HCT116 (cell line): ENCODE measurements at regions not wholly inside any gene's neighbourhood (a gene's known extent, or its start where the extent isn't known, plus 50 kb on each side); places are given as distances from the start of the nearest gene placed in this dataset.

ENCODE experiments used
- ATAC-seq: fragments of 200-7000 bp; cut with Tn5 transposase; 2 replicates; pipeline ENCODE4 v1.9.1; 2020; ENCODE audit warnings: mild to moderate bottlenecking, moderate library complexity
- BruUV-seq: library from RNA; stranded (reverse); fragments of 400-500 nt; replicated peaks from 2 replicates; lab custom pipeline; 2021; lab: Mats Ljungman, UMichigan
- CTCF ChIA-PET: fragments of 300-600 bp; sonication (Branson Sonifier 250); formaldehyde crosslinking; loops from one replicate; lab custom pipeline; 2021; ENCODE audit warnings: antibody characterized with exemption; lab: Charles Lee
- POLR2A ChIA-PET: fragments of 300-600, 350-600 bp; sonication (Branson Sonifier 250); formaldehyde crosslinking; loops from one replicate; lab custom pipeline; 2021; ENCODE audit warnings: antibody characterized with exemption; lab: Charles Lee
- RAD21 ChIA-PET, 2 experiments: fragments of 300-600 bp; sonication (Branson Sonifier 250); formaldehyde crosslinking; loops; one replicate each; lab custom pipeline; 2023; ENCODE audit warnings: low total read pairs in 2 of 2; ENCODE audit not compliant: uncharacterized antibody in 2 of 2, unreplicated experiment in 2 of 2, low non-redundant PET in 1 of 2; lab: Charles Lee
- DNase-seq: peaks from one replicate; pipeline ENCODE4 v3.0.0-alpha.2; 2010; ENCODE audit warnings: low read depth, low spot score
- H2AFZ ChIP-seq: fragments of 200-600 bp; shearing (Covaris generic), sonication (generic); 2 replicates; pipeline ENCODE4 v1.6.1; 2017; ENCODE audit warnings: low read depth, mixed run types, mixed read lengths, antibody characterized with exemption, low read length; ENCODE audit not compliant: poor library complexity, severe bottlenecking
- H3K27ac ChIP-seq: 2 replicates; pipeline ENCODE4 v1.5.1; 2012; ENCODE audit warnings: low read depth, low read length
- H3K27me3 ChIP-seq: fragments of 200-600 bp; sonication (generic); 2 replicates; pipeline ENCODE4 v1.6.1; 2016; ENCODE audit warnings: mixed run types, low read length, mixed read lengths; ENCODE audit not compliant: insufficient read depth
- H3K36me3 ChIP-seq, 2 experiments: fragments of 200-500 bp in 1 of 2; fragments of 200-600 bp in 1 of 2; sonication (Bioruptor generic) in 1 of 2; sonication (generic) in 1 of 2; 2 replicates each; pipeline versions ENCODE4 v1.5.1 to v1.6.1; 2014 to 2016; ENCODE audit warnings: low read length in 2 of 2, inconsistent platforms in 1 of 2, mixed read lengths in 1 of 2, mixed run types in 1 of 2; ENCODE audit not compliant: insufficient read depth in 2 of 2, control insufficient read depth in 1 of 2
- H3K4me1 ChIP-seq, 2 experiments: fragments of 200-600 bp in 1 of 2; sonication (generic) in 1 of 2; 2 replicates each; pipeline versions ENCODE4 v1.5.1 to v1.6.1; 2012 to 2017; ENCODE audit warnings: low read length in 2 of 2, inconsistent platforms in 1 of 2, mild to moderate bottlenecking in 1 of 2, mixed read lengths in 1 of 2, mixed run types in 1 of 2, moderate library complexity in 1 of 2; ENCODE audit not compliant: insufficient read depth in 2 of 2, control insufficient read depth in 1 of 2
- H3K4me2 ChIP-seq: fragments of 200-600 bp; sonication (generic); 2 replicates; pipeline ENCODE4 v1.6.1; 2017; ENCODE audit warnings: mixed run types, low read length, mixed read lengths
- H3K4me3 ChIP-seq, 2 experiments: fragments of 200-600 bp in 1 of 2; sonication (generic) in 1 of 2; replicated peaks in 1 of 2; 2 replicates each; pipeline ENCODE4 v1.5.1; 2011 to 2016; ENCODE audit warnings: low read length in 2 of 2, control low read depth in 1 of 2, low read depth in 1 of 2, mild to moderate bottlenecking in 1 of 2, mixed read lengths in 1 of 2, mixed run types in 1 of 2
- H3K79me2 ChIP-seq: fragments of 200-600 bp; sonication (generic); 2 replicates; pipeline ENCODE4 v1.6.1; 2017; ENCODE audit warnings: mild to moderate bottlenecking, mixed run types, low read length, moderate library complexity, mixed read lengths; ENCODE audit not compliant: insufficient read depth
- H3K9ac ChIP-seq: fragments of 200-600 bp; sonication (generic); 2 replicates; pipeline ENCODE4 v1.6.1; 2016; ENCODE audit warnings: low read length, mixed read lengths
- H3K9me2 ChIP-seq: fragments of 200-600 bp; sonication (generic), shearing (Covaris generic); 2 replicates; pipeline ENCODE4 v1.6.1; 2017; ENCODE audit warnings: mixed run types, mild to moderate bottlenecking, moderate library complexity; ENCODE audit not compliant: insufficient read depth
- H3K9me3 ChIP-seq, 2 experiments: fragments of 200-500 bp in 1 of 2; fragments of 200-600 bp in 1 of 2; sonication (Bioruptor generic) in 1 of 2; sonication (generic) in 1 of 2; 2 replicates each; pipeline ENCODE4 v1.6.1; 2014 to 2017; ENCODE audit warnings: low read length in 2 of 2, mixed read lengths in 2 of 2, inconsistent platforms in 1 of 2, low read depth in 1 of 2, mild to moderate bottlenecking in 1 of 2, mixed run types in 1 of 2, moderate library complexity in 1 of 2; ENCODE audit not compliant: control insufficient read depth in 1 of 2, insufficient read depth in 1 of 2
- H4K20me1 ChIP-seq: fragments of 200-600 bp; sonication (generic), shearing (Covaris generic); 2 replicates; pipeline ENCODE4 v1.6.1; 2017; ENCODE audit warnings: mixed run types, mild to moderate bottlenecking, moderate library complexity; ENCODE audit not compliant: insufficient read depth
- CBX3 ChIP-seq: IDR thresholded peaks from 2 replicates; pipeline ENCODE4 v1.6.1; 2012; ENCODE audit warnings: low read depth
- CEBPB ChIP-seq: IDR thresholded peaks from 2 replicates; pipeline ENCODE4 v1.6.1; 2012; ENCODE audit warnings: low read depth
- EGR1 ChIP-seq: IDR thresholded peaks from 2 replicates; pipeline ENCODE4 v1.6.1; 2012; ENCODE audit warnings: low read depth
- EZH2 ChIP-seq: fragments of 200-600 bp; sonication (generic); IDR thresholded peaks from 2 replicates; pipeline ENCODE4 v1.6.1; 2017; ENCODE audit warnings: antibody characterized with exemption, mixed run types
- POLR2A ChIP-seq: IDR thresholded peaks from 2 replicates; pipeline ENCODE4 v1.7.0; 2011; ENCODE audit warnings: borderline replicate concordance; ENCODE audit not compliant: insufficient read depth, insufficient read length; ENCODE audit errors: extremely low read depth
- POLR2AphosphoS5 ChIP-seq: IDR thresholded peaks from 2 replicates; pipeline ENCODE4 v1.6.1; 2011; ENCODE audit warnings: mild to moderate bottlenecking, low read depth, low read length, moderate library complexity
- RAD21 ChIP-seq: IDR thresholded peaks from 2 replicates; pipeline ENCODE4 v1.6.1; 2012; ENCODE audit warnings: low read depth, mild to moderate bottlenecking
- SIN3A ChIP-seq: IDR thresholded peaks from 2 replicates; pipeline ENCODE4 v1.6.1; 2012; ENCODE audit warnings: low read depth
- SP1 ChIP-seq: IDR thresholded peaks from 2 replicates; pipeline ENCODE4 v1.6.1; 2012; ENCODE audit warnings: low read depth
- SRF ChIP-seq: IDR thresholded peaks from 2 replicates; pipeline ENCODE4 v1.6.1; 2012; ENCODE audit warnings: low read depth
- YY1 ChIP-seq: IDR thresholded peaks from 2 replicates; pipeline ENCODE4 v1.6.1; 2011; ENCODE audit warnings: low read length, low read depth, moderate library complexity, mild to moderate bottlenecking; ENCODE audit not compliant: insufficient replicate concordance; ENCODE audit errors: extremely low read depth
- ZFX ChIP-seq: fragments of 450-650 bp; IDR thresholded peaks from 2 replicates; pipeline ENCODE4 v1.6.1; 2017
- intact Hi-C: fragments of 100-400 bp; cut with micrococcal nuclease; formaldehyde crosslinking; loops from 2 replicates; pipeline ENCODE4 v1.10.0; 2022
- TF ChIP-seq, protein P1 (sequence below), 3 experiments: fragments of 200-600 bp in 1 of 3; sonication (generic) in 1 of 3; IDR thresholded peaks in 2 of 3; conservative IDR thresholded peaks in 1 of 3; 2 replicates each; pipeline ENCODE4 v1.5.1; 2012 to 2017; ENCODE audit warnings: low read depth in 2 of 3, low read length in 2 of 3, antibody characterized with exemption in 1 of 3, borderline replicate concordance in 1 of 3, control low read depth in 1 of 3, mild to moderate bottlenecking in 1 of 3, mixed read lengths in 1 of 3, mixed run types in 1 of 3, moderate library complexity in 1 of 3; ENCODE audit not compliant: insufficient read depth in 1 of 3
- TF ChIP-seq, protein P2 (sequence below): IDR thresholded peaks from 2 replicates; pipeline ENCODE4 v1.6.1; 2012; ENCODE audit warnings: low read depth
- TF ChIP-seq, protein P3 (sequence below): IDR thresholded peaks from 2 replicates; pipeline ENCODE4 v1.6.1; 2012
- TF ChIP-seq, protein P4 (sequence below): IDR thresholded peaks from 2 replicates; pipeline ENCODE4 v1.6.1; 2012
- TF ChIP-seq, protein P5 (sequence below): IDR thresholded peaks from 2 replicates; pipeline ENCODE4 v1.6.1; 2011; ENCODE audit warnings: mild to moderate bottlenecking, low read length, moderate library complexity; ENCODE audit not compliant: insufficient replicate concordance; ENCODE audit errors: extremely low read depth

DNA sequence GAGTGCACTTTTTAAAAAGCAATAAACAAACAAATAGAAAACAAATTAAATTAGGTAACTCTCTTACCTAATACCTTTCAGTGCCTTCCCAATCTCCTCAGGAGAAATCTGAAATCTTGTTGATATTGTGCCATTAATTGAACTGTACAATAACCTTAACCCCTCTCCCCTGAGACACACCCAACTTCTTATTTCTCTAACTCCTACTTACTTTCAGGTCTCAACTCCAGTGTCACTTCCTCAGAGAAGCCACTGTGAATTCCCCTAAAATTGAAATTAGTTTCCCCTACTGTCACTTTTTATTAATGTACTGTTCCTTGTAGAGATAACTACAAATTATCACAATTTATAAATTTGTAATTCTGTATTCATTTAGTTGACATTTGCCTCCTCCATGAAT is 295.3 kb upstream of the TNC start:
- H3K4me1 ChIP-seq, result no peaks in the 10 kb centered on the region
- no peaks in the 10 kb centered on the region for H3K36me3 ChIP-seq
- no peaks in the 10 kb centered on the region for H4K20me1 ChIP-seq
- no peak overlapping the region for H3K9ac ChIP-seq
- DNase-seq, result no peak
- intact Hi-C loops, result no loop called here
- no peaks in the 10 kb centered on the region for H3K27me3 ChIP-seq
- H3K27ac ChIP-seq, result no peak overlapping the region
- H3K9me3 ChIP-seq, result no peaks in the 10 kb centered on the region
- ChIA-PET RAD21 (no interaction called here), POLR2A (no interaction called here), CTCF (no interaction called here)
- no TSS peak for BruUV-seq
- no peak for ATAC-seq
- no peaks in the 10 kb centered on the region for H3K9me2 ChIP-seq
- no peak overlapping the region for H3K4me3 ChIP-seq
- TF ChIP-seq POLR2AphosphoS5 (no peak), POLR2A (no peak), ZFX (no peak), RAD21 (no peak), SRF (no peak), CBX3 (no peak), EGR1 (no peak), YY1 (no peak), SP1 (no peak), SIN3A (no peak), EZH2 (no peak), CEBPB (no peak)
- TF ChIP-seq, protein P1, sequence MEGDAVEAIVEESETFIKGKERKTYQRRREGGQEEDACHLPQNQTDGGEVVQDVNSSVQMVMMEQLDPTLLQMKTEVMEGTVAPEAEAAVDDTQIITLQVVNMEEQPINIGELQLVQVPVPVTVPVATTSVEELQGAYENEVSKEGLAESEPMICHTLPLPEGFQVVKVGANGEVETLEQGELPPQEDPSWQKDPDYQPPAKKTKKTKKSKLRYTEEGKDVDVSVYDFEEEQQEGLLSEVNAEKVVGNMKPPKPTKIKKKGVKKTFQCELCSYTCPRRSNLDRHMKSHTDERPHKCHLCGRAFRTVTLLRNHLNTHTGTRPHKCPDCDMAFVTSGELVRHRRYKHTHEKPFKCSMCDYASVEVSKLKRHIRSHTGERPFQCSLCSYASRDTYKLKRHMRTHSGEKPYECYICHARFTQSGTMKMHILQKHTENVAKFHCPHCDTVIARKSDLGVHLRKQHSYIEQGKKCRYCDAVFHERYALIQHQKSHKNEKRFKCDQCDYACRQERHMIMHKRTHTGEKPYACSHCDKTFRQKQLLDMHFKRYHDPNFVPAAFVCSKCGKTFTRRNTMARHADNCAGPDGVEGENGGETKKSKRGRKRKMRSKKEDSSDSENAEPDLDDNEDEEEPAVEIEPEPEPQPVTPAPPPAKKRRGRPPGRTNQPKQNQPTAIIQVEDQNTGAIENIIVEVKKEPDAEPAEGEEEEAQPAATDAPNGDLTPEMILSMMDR (IDR thresholded peaks at IDR 0.05 in 2 of 3, conservative IDR thresholded peaks at IDR 0.05 in 1 of 3; ENCODE audit: borderline replicate concordance in 1 of 3, insufficient read depth in 1 of 3, low read depth in 2 of 3, low read length in 2 of 3), result no peak
- TF ChIP-seq, protein P2, sequence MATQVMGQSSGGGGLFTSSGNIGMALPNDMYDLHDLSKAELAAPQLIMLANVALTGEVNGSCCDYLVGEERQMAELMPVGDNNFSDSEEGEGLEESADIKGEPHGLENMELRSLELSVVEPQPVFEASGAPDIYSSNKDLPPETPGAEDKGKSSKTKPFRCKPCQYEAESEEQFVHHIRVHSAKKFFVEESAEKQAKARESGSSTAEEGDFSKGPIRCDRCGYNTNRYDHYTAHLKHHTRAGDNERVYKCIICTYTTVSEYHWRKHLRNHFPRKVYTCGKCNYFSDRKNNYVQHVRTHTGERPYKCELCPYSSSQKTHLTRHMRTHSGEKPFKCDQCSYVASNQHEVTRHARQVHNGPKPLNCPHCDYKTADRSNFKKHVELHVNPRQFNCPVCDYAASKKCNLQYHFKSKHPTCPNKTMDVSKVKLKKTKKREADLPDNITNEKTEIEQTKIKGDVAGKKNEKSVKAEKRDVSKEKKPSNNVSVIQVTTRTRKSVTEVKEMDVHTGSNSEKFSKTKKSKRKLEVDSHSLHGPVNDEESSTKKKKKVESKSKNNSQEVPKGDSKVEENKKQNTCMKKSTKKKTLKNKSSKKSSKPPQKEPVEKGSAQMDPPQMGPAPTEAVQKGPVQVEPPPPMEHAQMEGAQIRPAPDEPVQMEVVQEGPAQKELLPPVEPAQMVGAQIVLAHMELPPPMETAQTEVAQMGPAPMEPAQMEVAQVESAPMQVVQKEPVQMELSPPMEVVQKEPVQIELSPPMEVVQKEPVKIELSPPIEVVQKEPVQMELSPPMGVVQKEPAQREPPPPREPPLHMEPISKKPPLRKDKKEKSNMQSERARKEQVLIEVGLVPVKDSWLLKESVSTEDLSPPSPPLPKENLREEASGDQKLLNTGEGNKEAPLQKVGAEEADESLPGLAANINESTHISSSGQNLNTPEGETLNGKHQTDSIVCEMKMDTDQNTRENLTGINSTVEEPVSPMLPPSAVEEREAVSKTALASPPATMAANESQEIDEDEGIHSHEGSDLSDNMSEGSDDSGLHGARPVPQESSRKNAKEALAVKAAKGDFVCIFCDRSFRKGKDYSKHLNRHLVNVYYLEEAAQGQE, result no peak
- TF ChIP-seq, protein P3, sequence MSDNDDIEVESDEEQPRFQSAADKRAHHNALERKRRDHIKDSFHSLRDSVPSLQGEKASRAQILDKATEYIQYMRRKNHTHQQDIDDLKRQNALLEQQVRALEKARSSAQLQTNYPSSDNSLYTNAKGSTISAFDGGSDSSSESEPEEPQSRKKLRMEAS, result no peak
- TF ChIP-seq, protein P4, sequence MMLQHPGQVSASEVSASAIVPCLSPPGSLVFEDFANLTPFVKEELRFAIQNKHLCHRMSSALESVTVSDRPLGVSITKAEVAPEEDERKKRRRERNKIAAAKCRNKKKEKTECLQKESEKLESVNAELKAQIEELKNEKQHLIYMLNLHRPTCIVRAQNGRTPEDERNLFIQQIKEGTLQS, result no peak
- TF ChIP-seq, protein P5, sequence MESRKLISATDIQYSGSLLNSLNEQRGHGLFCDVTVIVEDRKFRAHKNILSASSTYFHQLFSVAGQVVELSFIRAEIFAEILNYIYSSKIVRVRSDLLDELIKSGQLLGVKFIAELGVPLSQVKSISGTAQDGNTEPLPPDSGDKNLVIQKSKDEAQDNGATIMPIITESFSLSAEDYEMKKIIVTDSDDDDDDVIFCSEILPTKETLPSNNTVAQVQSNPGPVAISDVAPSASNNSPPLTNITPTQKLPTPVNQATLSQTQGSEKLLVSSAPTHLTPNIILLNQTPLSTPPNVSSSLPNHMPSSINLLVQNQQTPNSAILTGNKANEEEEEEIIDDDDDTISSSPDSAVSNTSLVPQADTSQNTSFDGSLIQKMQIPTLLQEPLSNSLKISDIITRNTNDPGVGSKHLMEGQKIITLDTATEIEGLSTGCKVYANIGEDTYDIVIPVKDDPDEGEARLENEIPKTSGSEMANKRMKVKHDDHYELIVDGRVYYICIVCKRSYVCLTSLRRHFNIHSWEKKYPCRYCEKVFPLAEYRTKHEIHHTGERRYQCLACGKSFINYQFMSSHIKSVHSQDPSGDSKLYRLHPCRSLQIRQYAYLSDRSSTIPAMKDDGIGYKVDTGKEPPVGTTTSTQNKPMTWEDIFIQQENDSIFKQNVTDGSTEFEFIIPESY, result no peak
- H3K79me2 ChIP-seq, result no peaks in the 10 kb centered on the region
- no peak overlapping the region for H2AFZ ChIP-seq
- H3K4me2 ChIP-seq, result no peak overlapping the region
